ENCODE measurements at regions not wholly inside any gene's neighbourhood (a gene's known extent, or its start where the extent isn't known, plus 50 kb on each side); places are given as distances from the start of the nearest gene placed in this dataset.

- Histone ChIP-seq H2BK20ac (ENCODE audit: low read length) (no peak overlapping the region), H2BK120ac (replicated peaks; ENCODE audit: low read depth, low read length) (no peak overlapping the region), H3K4me1 (replicated peaks in 1 of 4; ENCODE audit: control insufficient read depth in 3 of 4, insufficient read depth in 4 of 4, low read length in 3 of 4) (no peaks in the 10 kb centered on the region), H3K14ac (ENCODE audit: insufficient read length) (no peak overlapping the region), H2BK12ac (ENCODE audit: low read depth, low read length) (no peak overlapping the region), H3K9ac (replicated peaks in 1 of 4; ENCODE audit: extremely low read depth in 1 of 4, low read depth in 3 of 4, low read length in 3 of 4) (no peak overlapping the region), H4K20me1 (replicated peaks in 1 of 2; ENCODE audit: control insufficient read depth in 1 of 2, insufficient read depth in 2 of 2, low read length in 2 of 2) (no peaks in the 10 kb centered on the region), H3K36me3 (ENCODE audit: control insufficient read depth in 2 of 4, insufficient read depth in 4 of 4, low read length in 3 of 4) (no peaks in the 10 kb centered on the region), H3K4me3 (ENCODE audit: extremely low read depth in 1 of 4, insufficient read depth in 2 of 4, low read depth in 3 of 4, low read length in 4 of 4) (no peak overlapping the region), H3K27me3 (replicated peaks in 1 of 4; ENCODE audit: control insufficient read depth in 3 of 4, extremely low read depth in 1 of 4, insufficient read depth in 3 of 4, low read length in 3 of 4) (no peaks in the 10 kb centered on the region), H3K27ac (ENCODE audit: low read depth, low read length) (no peak overlapping the region), H2BK5ac (ENCODE audit: low read depth, low read length) (no peak overlapping the region), H3K23me2 (ENCODE audit: low read depth, low read length) (no peaks in the 10 kb centered on the region), H2AK5ac (ENCODE audit: low read depth, low read length) (no peak overlapping the region), H3K18ac (ENCODE audit: extremely low read depth, low read length) (no peak overlapping the region), H3K56ac (replicated peaks; ENCODE audit: insufficient read length, low read depth, low read length) (no peak overlapping the region), H4K8ac (ENCODE audit: extremely low read depth, insufficient read depth, low read length) (no peak overlapping the region), H4K5ac (ENCODE audit: insufficient read length, low read depth, low read length) (no peak overlapping the region), H3K79me1 (ENCODE audit: low read depth, low read length) (no peaks in the 10 kb centered on the region), H2AFZ (ENCODE audit: low read length) (no peak overlapping the region), H3K4me2 (ENCODE audit: insufficient read depth in 1 of 2, low read depth in 2 of 2, low read length in 2 of 2) (no peak overlapping the region), H3K4ac (replicated peaks; ENCODE audit: insufficient read length, low read depth, low read length) (no peak overlapping the region), H4K91ac (replicated peaks; ENCODE audit: insufficient read length, low read length) (no peak overlapping the region), H3K23ac (ENCODE audit: insufficient read length) (no peak overlapping the region), H3K79me2 (ENCODE audit: control insufficient read depth in 1 of 2, insufficient read depth in 2 of 2, low read length in 2 of 2) (no peaks in the 10 kb centered on the region), H2BK15ac (ENCODE audit: low read length) (no peak overlapping the region), H3K9me3 (ENCODE audit: insufficient read depth in 2 of 2, low read depth in 1 of 2, low read length in 1 of 2) (no peaks in the 10 kb centered on the region)
- CTCF ChIA-PET (ENCODE audit: partially characterized antibody), result no interaction called here
- FAIRE-seq, result no peak
- 86% methylated on average over 5 of the region's 5 CpGs; no CpG with 5 or more reads in 1 of the 2 experiments for WGBS, 2 experiments (ENCODE audit: extremely low coverage in 1 of 2, insufficient coverage in 1 of 2, insufficient read length in 1 of 2, insufficient replicate concordance in 2 of 2, low coverage in 1 of 2, low lambda C conversion rate in 2 of 2, missing lambda C conversion rate in 1 of 2)
- POLR2A ChIA-PET (ENCODE audit: partially characterized antibody), result no interaction called here
- no peak for DNase-seq (ENCODE audit: low read depth in 1 of 2, low spot score in 2 of 2)
- no peak for TF ChIP-seq CBX8 (IDR thresholded peaks at IDR 0.05; ENCODE audit: borderline replicate concordance, low read depth, low read length)
These were observed 261.9 kb upstream of the SUCLG2 start for GRCh38 chr3:67916353-67916752.
